OCI-LY1 (cell line): ENCODE measurements at regions not wholly inside any gene's neighbourhood (a gene's known extent, or its start where the extent isn't known, plus 50 kb on each side); places are given as distances from the start of the nearest gene placed in this dataset.

Source experiments
- H2AFZ ChIP-seq: fragments of 200-600 bp; sonication (generic), shearing (Covaris generic); 2 replicates; pipeline ENCODE4 v1.6.0; 2014; ENCODE audit warnings: antibody characterized with exemption, mild to moderate bottlenecking, low read length
- H3F3A ChIP-seq: fragments of 200-600 bp; sonication (generic), shearing (Covaris generic); 2 replicates; pipeline ENCODE4 v1.6.0; 2014; ENCODE audit warnings: mild to moderate bottlenecking, antibody characterized with exemption, low read length, moderate library complexity; ENCODE audit not compliant: insufficient read depth
- H3K27ac ChIP-seq: fragments of 200-600 bp; sonication (generic); 2 replicates; pipeline ENCODE4 v1.5.1; 2014; ENCODE audit warnings: low read length, mixed run types, mild to moderate bottlenecking, low read depth; ENCODE audit not compliant: poor library complexity, severe bottlenecking
- H3K27me3 ChIP-seq: fragments of 200-600 bp; sonication (generic); 2 replicates; pipeline ENCODE4 v1.6.0; 2014; ENCODE audit warnings: antibody characterized with exemption, mild to moderate bottlenecking, low read length, moderate library complexity; ENCODE audit not compliant: insufficient read depth
- H3K36me3 ChIP-seq: fragments of 200-600 bp; sonication (generic); 2 replicates; pipeline ENCODE4 v1.6.1; 2014; ENCODE audit warnings: mild to moderate bottlenecking, antibody characterized with exemption, low read length, moderate library complexity, mixed read lengths; ENCODE audit not compliant: insufficient read depth
- H3K4me1 ChIP-seq: fragments of 200-600 bp; sonication (generic); 2 replicates; pipeline ENCODE4 v1.5.1; 2014; ENCODE audit warnings: mild to moderate bottlenecking, low read length, moderate library complexity; ENCODE audit not compliant: insufficient read depth, severe bottlenecking
- H3K4me2 ChIP-seq: fragments of 200-600 bp; sonication (generic), shearing (Covaris generic); 2 replicates; pipeline ENCODE4 v1.6.1; 2014; ENCODE audit warnings: low read length
- H3K4me3 ChIP-seq: fragments of 200-600 bp; sonication (generic); 2 replicates; pipeline ENCODE4 v1.5.1; 2014; ENCODE audit warnings: low read length, low read depth, mild to moderate bottlenecking, mixed read lengths; ENCODE audit not compliant: poor library complexity, severe bottlenecking
- H3K79me2 ChIP-seq: fragments of 200-600 bp; shearing (Covaris generic); 2 replicates; pipeline ENCODE4 v1.6.1; 2016; ENCODE audit warnings: mixed run types, low read length, mixed read lengths; ENCODE audit not compliant: insufficient read depth
- H3K9ac ChIP-seq: fragments of 200-600 bp; sonication (generic), shearing (Covaris generic); 2 replicates; pipeline ENCODE4 v1.6.1; 2014; ENCODE audit warnings: mild to moderate bottlenecking, low read length, mixed read lengths
- H3K9me2 ChIP-seq: fragments of 200-600 bp; sonication (generic), shearing (Covaris generic); 2 replicates; pipeline ENCODE4 v1.6.1; 2014; ENCODE audit warnings: low read depth, mild to moderate bottlenecking, low read length, mixed read lengths
- H3K9me3 ChIP-seq: fragments of 200-600 bp; shearing (Covaris generic); 2 replicates; pipeline ENCODE4 v1.6.1; 2014; ENCODE audit warnings: low read length, mixed read lengths
- H4K20me1 ChIP-seq: fragments of 200-600 bp; sonication (generic), shearing (Covaris generic); 2 replicates; pipeline ENCODE4 v1.6.0; 2016; ENCODE audit warnings: mild to moderate bottlenecking, low read length; ENCODE audit not compliant: insufficient read depth
- EZH2 ChIP-seq: fragments of 200-600 bp; sonication (generic), shearing (Covaris generic); IDR thresholded peaks from 2 replicates; pipeline ENCODE4 v1.8.0; 2017; ENCODE audit warnings: borderline replicate concordance, mixed run types, mild to moderate bottlenecking, antibody characterized with exemption, low read length, moderate library complexity, mixed read lengths
- TF ChIP-seq, protein P1 (sequence below): fragments of 200-600 bp; sonication (generic), shearing (Covaris generic); IDR thresholded peaks from 2 replicates; pipeline ENCODE4 v1.5.1; 2017; ENCODE audit warnings: mild to moderate bottlenecking, antibody characterized with exemption, low read length, moderate library complexity, mixed read lengths

DNA sequence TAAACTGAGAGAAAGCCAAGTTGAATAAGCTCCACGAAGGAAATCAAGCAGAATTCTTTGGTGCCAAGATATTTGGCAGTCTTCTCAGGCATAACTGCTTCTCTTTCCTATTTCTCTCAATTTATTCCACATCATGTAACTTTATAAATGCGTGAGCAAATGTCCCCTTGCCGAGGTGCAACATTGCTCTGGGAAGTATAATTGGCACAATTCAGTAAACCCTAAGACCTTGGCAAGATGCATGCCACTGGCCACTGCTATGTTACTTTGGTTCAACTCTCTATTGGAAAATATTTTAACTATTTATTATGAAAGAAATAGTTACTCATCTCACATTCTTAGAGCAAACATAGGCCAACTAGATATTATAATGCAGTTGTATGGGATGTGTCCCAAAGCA lies 170.2 kb downstream of the SUCNR1 start:
- H3K27me3 ChIP-seq: no peaks in the 10 kb centered on the region
- no peak overlapping the region for H3K4me3 ChIP-seq
- no peak for TF ChIP-seq EZH2
- TF ChIP-seq, protein P1, sequence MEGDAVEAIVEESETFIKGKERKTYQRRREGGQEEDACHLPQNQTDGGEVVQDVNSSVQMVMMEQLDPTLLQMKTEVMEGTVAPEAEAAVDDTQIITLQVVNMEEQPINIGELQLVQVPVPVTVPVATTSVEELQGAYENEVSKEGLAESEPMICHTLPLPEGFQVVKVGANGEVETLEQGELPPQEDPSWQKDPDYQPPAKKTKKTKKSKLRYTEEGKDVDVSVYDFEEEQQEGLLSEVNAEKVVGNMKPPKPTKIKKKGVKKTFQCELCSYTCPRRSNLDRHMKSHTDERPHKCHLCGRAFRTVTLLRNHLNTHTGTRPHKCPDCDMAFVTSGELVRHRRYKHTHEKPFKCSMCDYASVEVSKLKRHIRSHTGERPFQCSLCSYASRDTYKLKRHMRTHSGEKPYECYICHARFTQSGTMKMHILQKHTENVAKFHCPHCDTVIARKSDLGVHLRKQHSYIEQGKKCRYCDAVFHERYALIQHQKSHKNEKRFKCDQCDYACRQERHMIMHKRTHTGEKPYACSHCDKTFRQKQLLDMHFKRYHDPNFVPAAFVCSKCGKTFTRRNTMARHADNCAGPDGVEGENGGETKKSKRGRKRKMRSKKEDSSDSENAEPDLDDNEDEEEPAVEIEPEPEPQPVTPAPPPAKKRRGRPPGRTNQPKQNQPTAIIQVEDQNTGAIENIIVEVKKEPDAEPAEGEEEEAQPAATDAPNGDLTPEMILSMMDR: no peak
- no peaks in the 10 kb centered on the region for H4K20me1 ChIP-seq
- H3F3A ChIP-seq: no peaks in the 10 kb centered on the region
- no peaks in the 10 kb centered on the region for H3K36me3 ChIP-seq
- H3K9ac ChIP-seq: no peak overlapping the region
- no peak overlapping the region for H3K27ac ChIP-seq
- no peaks in the 10 kb centered on the region for H3K4me1 ChIP-seq
- H3K9me2 ChIP-seq: 0 out of 2 replicates have a peak, but pooled peaks cover 2% of the 10 kb centered on the region
- no peaks in the 10 kb centered on the region for H3K79me2 ChIP-seq
- H3K4me2 ChIP-seq: no peak overlapping the region
- H2AFZ ChIP-seq: no peak overlapping the region
- no peaks in the 10 kb centered on the region for H3K9me3 ChIP-seq

DNA sequence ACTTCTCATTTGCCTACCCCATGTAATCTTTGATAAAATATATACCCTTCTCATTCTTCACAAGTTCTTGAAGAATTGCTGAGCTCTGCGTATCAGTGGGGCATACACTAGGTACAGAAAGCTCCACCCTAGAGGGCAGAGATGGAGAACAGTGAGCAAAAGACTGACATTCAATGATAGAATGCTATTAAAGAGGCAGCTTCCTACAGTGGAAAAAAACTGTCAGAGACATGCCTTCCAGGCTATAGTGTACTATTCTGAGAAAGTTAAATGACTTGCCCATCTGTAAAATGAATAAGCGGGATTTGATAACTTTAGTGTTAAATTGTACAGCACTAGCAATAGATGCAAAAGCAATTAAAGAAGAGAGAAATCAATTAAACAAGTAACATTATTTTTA lies 172.8 kb downstream of the SUCNR1 start:
- no peak for TF ChIP-seq EZH2
- TF ChIP-seq, protein P1: no peak
- H3K9ac ChIP-seq: no peak overlapping the region
- no peaks in the 10 kb centered on the region for H3K79me2 ChIP-seq
- H3K9me3 ChIP-seq: no peaks in the 10 kb centered on the region
- no peaks in the 10 kb centered on the region for H3K36me3 ChIP-seq
- H3K4me1 ChIP-seq: no peaks in the 10 kb centered on the region
- H3K4me3 ChIP-seq: no peak overlapping the region
- no peaks in the 10 kb centered on the region for H4K20me1 ChIP-seq
- H3K9me2 ChIP-seq: no peaks in the 10 kb centered on the region
- no peaks in the 10 kb centered on the region for H3K27me3 ChIP-seq
- H3K4me2 ChIP-seq: no peak overlapping the region
- no peak overlapping the region for H3K27ac ChIP-seq
- H3F3A ChIP-seq: no peaks in the 10 kb centered on the region
- no peak overlapping the region for H2AFZ ChIP-seq

DNA sequence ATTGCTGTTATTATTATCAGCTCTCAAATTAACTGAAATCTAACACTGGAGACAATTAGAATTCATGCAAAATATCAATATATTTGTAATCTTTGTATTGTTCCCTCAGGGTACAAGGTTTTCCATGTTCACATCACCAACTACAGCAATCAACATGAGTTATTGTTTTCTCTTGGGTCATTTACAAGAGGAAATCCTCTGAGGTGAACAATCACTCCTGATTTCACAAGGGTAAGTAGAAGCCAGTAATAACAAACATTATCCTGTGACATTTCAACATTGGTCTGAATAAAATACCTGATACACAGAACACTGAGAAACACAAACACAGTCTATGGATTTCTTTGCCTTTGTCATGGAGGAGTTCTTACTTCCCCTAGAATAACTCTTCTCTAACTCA lies 174.0 kb downstream of the SUCNR1 start:
- Histone ChIP-seq H3K36me3 (no peaks in the 10 kb centered on the region), H3K4me2 (no peak overlapping the region), H3K9me2 (no peaks in the 10 kb centered on the region)

More for the DNA sequence above, 174.0 kb downstream of the SUCNR1 start:
- Histone ChIP-seq H3K27me3 (no peaks in the 10 kb centered on the region), H3K4me1 (no peaks in the 10 kb centered on the region), H2AFZ (no peak overlapping the region), H3K9me3 (no peaks in the 10 kb centered on the region), H3K4me3 (no peak overlapping the region), H4K20me1 (no peaks in the 10 kb centered on the region), H3F3A (no peaks in the 10 kb centered on the region), H3K27ac (no peak overlapping the region), H3K9ac (no peak overlapping the region), H3K79me2 (no peaks in the 10 kb centered on the region)
- TF ChIP-seq, protein P1: no peak
